ENCODE measurements at regions not wholly inside any gene's neighbourhood (a gene's known extent, or its start where the extent isn't known, plus 50 kb on each side); places are given as distances from the start of the nearest gene placed in this dataset.

DNA sequence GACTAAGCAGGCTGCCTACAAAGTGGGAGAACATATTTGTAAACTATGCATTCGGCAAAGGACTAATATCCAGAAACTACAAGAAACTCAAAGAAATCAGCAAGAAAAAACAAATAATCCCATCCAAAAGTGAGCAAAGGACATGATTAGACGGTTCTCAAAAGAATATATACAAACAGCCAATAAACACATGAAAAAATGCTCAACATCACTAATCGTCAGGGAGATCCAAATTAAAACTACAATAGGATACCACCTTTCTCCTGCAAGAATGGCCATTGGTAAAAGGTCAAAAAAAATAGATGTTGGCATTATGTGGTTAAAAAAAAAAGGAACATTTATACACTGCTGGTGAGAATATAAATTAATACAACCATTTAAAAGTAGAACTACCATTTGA is 259.6 kb upstream of the SLITRK3 start:
- TF ChIP-seq ZBTB8A (IDR thresholded peaks at IDR 0.05; ENCODE audit: partially characterized antibody) (no peak), NFIC (IDR thresholded peaks at IDR 0.05) (no peak), AFF4 (CRISPR knock-in tag; IDR thresholded peaks at IDR 0.05) (no peak), E2F4 (CRISPR knock-in tag; IDR thresholded peaks at IDR 0.05; ENCODE audit: low read depth) (no peak), ATF7 (IDR thresholded peaks at IDR 0.05) (no peak), MAZ (CRISPR knock-in tag; conservative IDR thresholded peaks at IDR 0.05 in 1 of 2, IDR thresholded peaks at IDR 0.05 in 1 of 2) (no peak), ILK (tag; IDR thresholded peaks at IDR 0.05; ENCODE audit: borderline replicate concordance, low read depth) (no peak), CEBPZ (IDR thresholded peaks at IDR 0.05; ENCODE audit: borderline replicate concordance, low read depth, low read length) (no peak), SP1 (CRISPR knock-in tag; IDR thresholded peaks at IDR 0.05) (no peak), TAF1 (IDR thresholded peaks at IDR 0.05; ENCODE audit: control insufficient read depth, extremely low read depth, insufficient read depth, low read length, severe bottlenecking) (no peak)
- TF ChIP-seq, protein P1, sequence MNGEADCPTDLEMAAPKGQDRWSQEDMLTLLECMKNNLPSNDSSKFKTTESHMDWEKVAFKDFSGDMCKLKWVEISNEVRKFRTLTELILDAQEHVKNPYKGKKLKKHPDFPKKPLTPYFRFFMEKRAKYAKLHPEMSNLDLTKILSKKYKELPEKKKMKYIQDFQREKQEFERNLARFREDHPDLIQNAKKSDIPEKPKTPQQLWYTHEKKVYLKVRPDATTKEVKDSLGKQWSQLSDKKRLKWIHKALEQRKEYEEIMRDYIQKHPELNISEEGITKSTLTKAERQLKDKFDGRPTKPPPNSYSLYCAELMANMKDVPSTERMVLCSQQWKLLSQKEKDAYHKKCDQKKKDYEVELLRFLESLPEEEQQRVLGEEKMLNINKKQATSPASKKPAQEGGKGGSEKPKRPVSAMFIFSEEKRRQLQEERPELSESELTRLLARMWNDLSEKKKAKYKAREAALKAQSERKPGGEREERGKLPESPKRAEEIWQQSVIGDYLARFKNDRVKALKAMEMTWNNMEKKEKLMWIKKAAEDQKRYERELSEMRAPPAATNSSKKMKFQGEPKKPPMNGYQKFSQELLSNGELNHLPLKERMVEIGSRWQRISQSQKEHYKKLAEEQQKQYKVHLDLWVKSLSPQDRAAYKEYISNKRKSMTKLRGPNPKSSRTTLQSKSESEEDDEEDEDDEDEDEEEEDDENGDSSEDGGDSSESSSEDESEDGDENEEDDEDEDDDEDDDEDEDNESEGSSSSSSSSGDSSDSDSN (IDR thresholded peaks at IDR 0.05; ENCODE audit: borderline replicate concordance in 1 of 2, low read depth in 2 of 2, low read length in 2 of 2), result no peak
